ENCODE measurements at regions not wholly inside any gene's neighbourhood (a gene's known extent, or its start where the extent isn't known, plus 50 kb on each side); places are given as distances from the start of the nearest gene placed in this dataset.

DNA sequence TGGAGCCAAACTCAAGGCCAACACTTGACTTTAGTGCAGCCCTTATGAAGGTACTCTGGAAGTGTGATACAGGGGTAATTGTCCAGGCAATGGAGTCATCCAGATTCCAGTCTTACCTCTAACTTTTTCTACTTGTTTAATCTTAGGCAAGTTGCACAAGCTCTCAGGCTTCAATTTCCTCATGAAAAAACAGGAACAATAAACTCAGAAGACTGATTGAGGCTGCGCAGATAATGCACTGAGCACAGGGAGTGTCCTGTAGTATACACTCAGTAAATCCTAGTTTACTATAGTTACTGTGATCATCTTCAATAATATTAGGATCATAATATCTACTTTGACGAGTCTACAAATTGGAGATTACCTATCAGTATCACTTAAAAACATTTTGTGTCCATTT, 127.5 kb upstream of the SMLR1 start:
- TF ChIP-seq, protein P1, sequence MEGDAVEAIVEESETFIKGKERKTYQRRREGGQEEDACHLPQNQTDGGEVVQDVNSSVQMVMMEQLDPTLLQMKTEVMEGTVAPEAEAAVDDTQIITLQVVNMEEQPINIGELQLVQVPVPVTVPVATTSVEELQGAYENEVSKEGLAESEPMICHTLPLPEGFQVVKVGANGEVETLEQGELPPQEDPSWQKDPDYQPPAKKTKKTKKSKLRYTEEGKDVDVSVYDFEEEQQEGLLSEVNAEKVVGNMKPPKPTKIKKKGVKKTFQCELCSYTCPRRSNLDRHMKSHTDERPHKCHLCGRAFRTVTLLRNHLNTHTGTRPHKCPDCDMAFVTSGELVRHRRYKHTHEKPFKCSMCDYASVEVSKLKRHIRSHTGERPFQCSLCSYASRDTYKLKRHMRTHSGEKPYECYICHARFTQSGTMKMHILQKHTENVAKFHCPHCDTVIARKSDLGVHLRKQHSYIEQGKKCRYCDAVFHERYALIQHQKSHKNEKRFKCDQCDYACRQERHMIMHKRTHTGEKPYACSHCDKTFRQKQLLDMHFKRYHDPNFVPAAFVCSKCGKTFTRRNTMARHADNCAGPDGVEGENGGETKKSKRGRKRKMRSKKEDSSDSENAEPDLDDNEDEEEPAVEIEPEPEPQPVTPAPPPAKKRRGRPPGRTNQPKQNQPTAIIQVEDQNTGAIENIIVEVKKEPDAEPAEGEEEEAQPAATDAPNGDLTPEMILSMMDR (conservative IDR thresholded peaks at IDR 0.05): no peak
- TF ChIP-seq EZH2 (IDR thresholded peaks at IDR 0.05; ENCODE audit: low read depth): no peak

All from PC-9 (cell line).